Left lobe of liver (tissue), 2 donors: ENCODE measurements at regions not wholly inside any gene's neighbourhood (a gene's known extent, or its start where the extent isn't known, plus 50 kb on each side); places are given as distances from the start of the nearest gene placed in this dataset.
A peak's percentile ranks its signal among the peaks of the same experiment; 100 is the strongest.

ENCODE experiments used
- ATAC-seq: fragments of 200-7000 bp; cut with Tn5 transposase; one replicate; pipeline ENCODE4 v1.9.1; 2020; ENCODE audit warnings: mild to moderate bottlenecking, moderate library complexity
- DNase-seq: peaks from one replicate; pipeline ENCODE4 v3.0.0-alpha.2; 2020; ENCODE audit warnings: low spot score
- donor health status: DM: no; HTN: no; CAD: no; lungs with moderate emphysema.
- donor health status: DM: no; HTN: yes; CAD: no.

DNA sequence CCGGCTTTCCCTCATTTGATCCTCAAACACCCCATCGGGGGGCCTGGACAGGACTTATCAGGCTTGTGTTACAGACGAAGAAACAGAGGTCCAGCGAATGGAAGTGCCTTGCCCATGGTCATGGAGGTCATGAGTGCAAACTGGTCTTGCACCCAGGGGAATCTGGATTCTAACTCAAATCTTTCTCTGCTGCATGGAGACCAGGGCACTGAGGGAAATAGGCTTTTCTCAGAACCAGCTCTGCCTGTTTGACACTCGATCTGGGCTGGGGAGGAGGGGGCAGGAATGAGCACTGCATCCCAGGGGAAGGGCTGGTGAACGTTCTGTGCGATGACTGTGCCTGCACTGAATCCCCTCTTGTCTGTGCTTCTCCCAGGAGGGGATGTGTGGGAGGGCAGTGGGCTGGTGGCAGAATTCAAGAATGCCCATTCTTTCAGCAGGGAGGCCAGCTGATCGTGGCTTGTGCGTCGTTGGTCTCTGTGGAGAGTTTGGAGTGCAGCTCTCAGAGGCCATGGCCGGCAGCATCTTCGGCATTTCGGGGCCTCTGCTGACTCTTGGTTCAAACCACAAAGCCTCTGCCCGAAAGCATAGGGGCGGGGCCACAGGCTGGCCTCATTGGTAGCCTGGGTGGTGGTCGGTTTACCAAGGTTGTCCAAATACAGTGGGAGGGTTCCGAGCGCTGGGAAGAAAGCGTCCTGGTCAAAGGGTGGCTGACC, 171.6 kb downstream of the DDX1 start:
- DNase-seq (peak; percentile 35), ATAC-seq (no peak)

DNA sequence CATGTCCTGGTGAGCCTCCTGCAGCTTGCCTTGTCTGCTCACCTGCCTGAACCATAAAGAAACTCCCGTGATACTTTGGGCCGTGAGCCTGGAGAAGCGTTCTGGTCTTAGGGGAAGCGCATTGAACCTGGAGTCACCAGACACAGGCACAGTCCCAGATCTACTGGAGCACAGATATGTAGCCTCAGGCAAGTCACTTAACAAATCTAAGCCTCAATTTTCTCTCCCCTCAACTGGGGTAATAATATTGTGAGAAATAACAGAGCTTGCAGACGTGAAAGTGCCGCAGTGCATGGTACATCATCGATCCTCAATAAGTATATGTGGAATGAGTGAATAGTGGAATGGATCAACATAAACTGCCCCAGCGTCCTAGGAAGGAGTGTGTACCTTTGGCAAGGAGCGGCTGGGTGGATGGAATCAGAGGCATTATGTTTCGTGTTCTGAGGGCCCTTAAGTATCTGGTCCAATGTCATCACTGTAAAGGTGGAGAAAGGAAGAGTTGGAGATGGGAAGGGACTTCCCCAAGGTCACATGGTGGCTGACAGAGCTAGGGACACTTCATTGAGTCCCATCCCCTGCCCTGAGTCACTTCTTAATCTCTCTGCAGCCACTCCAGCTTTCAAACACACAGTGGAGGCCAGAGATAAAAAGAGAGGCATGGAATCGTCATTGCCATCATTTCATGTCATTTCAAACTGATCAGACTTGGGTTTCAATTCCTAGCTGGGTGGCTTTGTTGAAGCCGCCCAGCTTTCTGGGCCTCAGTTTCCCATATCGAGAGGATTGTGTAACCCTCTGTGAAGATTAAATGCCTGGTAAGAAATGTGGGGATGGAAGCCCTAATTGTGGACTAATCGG, 172.4 kb downstream of the DDX1 start:
- DNase-seq (no peak), ATAC-seq (no peak)

DNA sequence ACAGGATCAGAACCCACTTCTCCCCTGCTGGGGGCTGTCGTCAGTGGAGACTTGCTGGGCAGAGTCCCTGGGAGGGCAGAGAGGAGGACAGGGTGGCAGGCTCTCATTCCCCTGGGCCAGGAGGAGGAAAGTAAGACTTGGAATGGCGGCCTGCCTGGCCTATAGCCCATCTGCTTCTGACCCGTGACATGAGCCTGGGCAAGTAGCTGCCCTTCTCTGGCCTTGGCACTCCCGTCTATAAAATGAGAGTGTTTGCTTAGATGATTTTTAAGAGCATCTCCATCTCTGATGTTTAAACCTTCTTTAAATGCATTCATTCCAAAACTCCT, 173.0 kb downstream of the DDX1 start:
- DNase-seq = peak; percentile 44
- ATAC-seq = no peak

DNA sequence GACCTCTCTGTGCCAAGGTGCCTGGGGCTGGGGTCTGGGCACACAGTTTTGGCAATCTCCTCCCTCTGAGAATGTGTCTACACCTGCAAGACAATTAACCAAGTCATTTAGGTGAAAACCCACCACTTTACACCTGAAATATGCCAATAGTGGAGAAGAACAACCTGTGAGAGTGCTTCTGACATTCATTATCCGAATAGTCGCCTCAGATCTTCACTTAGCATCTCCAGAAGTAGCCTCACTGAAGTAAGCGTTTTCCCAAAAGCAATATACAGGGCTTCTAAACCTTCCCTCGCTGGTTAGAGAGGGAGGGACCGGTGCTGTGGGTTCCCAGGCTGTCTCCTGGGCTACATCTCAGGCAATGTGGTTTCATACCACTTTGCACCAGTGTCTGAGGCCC, 173.5 kb downstream of the DDX1 start:
- DNase-seq = peak; percentile 22
- ATAC-seq = no peak

DNA sequence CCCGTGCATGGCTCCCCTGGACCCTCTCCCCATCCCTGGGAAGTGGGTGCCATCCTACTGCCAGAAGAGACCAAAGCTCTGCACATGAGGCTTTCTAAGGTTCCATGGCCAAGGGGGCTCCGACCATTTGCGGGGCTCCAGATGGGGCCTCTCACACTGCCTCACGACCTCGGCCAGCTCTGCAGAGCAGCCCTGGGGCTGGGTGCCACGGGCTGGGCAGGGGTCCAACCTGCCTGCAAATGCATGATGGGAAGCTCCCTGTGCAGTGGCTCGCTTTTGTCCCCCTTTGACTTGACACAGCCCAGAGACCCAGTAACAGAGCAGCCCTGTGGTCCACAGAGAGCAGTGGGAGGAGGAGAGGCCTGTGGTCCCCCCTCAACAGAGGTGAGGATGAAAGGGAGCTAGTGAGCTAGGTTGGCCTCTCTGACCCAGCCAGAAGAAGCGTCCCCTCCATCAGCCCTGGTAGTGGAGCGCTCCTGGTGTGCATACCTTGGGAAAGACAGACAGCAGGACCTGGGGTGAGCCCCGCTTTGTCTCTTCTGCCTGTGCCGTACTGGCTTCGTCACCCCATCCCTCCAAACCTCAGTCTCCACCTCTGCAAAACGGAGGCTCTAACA, 174.1 kb downstream of the DDX1 start:
- DNase-seq = peak; percentile 50
- peak; percentile 43 for ATAC-seq

DNA sequence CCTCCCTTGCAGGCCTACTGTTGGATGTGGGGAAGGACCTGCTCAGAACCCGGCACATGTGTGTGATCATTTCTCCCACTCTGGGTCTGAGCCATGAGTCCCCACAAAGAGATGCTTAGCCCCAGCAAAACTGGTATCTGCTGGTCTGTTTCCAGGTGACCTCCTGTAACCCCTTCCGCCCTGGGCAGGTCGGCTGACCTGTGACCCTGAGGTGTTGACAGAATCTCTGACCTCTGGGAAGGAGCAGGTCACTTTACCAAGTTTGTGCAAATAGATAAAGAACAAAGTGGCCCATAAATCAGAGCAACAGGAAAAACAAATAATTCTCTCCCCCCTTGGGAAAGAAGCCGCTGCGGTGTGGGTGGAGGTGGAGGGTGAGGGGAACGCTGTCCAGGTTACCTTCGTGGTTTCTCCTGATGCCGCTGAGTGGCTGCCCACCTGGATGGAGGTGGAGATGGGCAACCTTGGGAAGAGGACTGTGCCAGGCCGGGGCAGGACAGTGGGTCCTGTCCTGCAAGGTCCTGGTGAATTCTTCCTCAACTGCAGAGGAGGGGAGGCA, 174.0 kb upstream of the MYCN start:
- DNase-seq (peak; percentile 88), ATAC-seq (peak; percentile 85)

DNA sequence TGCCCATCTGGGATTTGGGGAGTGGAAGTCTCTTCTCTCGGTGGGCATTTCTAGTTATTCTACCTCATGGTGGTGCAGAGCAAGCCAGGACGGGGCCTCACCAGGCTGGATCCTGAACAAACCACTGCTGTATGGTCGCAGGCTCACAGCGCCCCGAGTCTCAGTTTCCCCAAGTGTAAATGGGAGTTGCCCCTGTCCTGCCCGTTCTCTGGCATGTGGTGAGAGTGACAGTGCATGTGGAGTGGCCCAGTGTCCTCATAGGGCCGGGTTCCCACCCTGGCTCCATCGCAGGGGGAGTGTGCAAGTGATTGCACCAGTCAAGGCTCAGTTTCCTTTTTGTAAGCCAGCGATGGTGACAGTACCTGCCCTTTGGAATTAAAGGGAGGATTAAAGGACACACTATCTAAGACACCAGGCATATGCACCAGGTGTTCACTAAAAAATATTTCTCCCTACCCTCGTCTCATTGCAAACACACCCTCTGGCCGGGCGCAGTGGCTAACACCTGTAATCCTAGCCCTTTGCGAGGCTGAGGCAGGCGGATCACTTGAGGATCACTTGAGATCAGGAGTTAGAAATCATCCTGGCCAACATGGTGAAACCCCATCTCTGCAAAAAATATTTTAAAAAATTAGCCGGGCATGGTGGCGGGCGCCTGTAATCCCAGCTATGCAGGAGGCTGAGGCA, 173.3 kb upstream of the MYCN start:
- no peak for DNase-seq
- peak; percentile 13 for ATAC-seq

DNA sequence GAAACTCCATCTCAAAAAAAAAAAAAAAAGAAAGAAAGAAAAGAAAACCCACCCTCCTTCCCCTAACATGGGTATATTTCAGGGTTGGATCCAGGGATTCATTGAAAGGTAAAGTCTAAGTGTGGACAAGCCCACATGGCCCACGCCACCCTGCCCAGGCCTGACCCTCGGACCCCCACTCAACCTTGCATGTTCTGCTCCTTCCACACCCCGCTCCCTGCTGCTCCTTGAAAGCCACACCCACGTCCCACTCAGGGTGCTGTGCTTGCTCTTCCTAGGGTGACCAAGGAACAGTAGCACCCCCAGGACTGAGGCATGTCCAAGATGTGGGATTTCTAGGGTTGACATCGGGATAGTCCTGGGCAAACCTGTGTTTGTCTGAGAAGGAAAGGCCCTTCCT, 172.7 kb upstream of the MYCN start:
- ATAC-seq (no peak), DNase-seq (no peak)

DNA sequence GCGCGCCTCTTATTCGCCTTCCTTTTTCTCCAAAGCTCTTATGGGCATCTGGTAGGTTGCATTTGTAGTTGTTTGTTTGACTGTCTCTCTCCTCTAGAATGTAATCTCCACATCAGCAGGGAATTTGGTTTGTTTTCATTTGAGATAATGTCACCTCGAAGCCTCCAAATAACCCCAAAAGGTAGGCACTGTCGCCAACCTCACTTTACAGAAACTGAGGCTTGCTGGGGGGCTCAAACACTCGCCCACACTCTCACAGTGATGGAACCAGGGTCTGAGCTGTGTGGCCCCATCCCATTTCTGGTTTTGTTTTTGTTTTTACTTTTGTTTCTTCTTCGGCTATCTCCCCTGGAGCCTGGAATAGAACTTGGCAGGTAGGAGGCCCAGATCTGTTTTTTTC, 172.2 kb upstream of the MYCN start:
- DNase-seq (no peak), ATAC-seq (no peak)

DNA sequence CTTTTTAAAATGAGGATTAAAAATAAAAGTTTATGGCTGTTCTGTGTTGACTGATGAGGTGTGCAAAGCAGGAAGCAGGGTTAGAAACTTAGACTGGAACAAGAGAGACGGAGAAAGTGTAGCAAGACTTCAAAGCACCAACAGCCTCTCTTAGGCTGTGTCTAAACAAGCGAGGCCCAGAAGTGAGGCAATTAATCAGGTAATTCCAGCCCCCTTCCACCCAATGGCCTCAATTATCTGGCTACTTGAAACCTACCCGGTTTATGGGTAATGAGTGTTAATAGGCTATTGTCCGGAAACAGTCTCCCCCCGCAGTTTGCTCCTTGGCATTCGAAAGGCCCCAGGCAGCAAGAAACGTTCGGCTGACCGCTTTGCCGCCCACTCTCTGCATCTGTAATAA, 171.7 kb upstream of the MYCN start:
- ATAC-seq (no peak), DNase-seq (no peak)

DNA sequence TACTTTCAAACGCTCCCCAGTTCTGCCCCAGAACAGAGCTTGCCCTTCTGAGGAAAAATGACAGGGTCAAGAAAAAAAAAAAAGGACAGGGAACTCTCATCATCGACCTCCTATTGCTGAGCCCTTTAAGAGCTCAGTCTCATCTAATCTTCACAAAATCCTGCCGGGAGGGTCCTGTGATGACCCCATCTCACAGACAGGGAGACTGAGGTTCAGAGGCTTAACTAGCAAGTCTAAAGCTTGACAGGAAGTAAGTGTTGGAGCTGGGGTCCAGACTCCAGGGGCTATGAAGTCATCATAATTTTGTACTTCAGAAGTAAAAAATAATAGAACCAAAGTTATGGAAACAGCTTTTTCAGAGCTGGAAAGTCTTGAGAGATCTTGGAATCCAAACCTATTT, 171.1 kb upstream of the MYCN start:
- no peak for ATAC-seq

DNA sequence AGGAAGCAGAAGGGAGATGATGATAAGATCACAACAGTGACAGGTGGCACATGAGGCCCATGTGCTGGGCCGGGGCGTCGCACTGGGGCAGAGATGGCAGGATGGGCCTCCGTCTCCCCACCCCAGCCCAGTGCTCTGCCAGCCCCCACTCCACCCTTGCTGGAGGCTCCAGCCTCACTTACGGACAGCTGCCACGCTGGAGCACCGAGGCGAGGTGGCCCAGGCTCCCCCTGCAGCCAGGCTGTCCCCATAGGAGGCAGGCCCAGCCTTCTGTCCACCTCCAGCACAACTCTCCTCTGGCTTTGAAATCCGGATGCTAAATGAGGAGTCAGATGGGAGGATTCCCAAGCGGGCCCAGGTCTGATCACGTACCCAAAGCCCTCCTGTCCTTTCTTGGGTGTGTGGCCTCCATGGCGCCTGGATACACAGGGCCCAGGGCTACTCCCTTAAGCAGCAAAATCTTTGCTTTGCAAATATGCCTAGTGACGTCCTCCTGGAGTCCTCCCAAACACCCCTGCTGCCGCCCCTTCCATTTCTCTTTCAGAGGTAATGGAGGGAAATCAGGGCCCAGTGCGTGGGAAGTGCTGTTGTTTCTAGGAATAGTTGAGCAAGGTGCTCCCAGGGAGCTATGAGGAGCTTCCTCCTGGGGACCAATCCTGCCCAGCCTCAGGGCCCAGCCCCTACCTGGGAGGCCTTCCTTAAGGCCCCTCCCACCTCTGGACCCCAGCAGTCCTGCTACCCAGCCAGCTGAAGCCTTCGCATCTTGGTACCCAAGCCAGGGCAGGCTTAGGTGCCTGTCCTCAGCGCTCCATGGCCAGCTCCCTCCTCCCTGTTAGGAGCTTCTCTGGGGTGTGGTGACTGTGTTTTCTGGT, 170.4 kb upstream of the MYCN start:
- ATAC-seq = no peak
- no peak for DNase-seq

More for the DNA sequence above, 171.1 kb upstream of the MYCN start:
- DNase-seq = no peak

DNA sequence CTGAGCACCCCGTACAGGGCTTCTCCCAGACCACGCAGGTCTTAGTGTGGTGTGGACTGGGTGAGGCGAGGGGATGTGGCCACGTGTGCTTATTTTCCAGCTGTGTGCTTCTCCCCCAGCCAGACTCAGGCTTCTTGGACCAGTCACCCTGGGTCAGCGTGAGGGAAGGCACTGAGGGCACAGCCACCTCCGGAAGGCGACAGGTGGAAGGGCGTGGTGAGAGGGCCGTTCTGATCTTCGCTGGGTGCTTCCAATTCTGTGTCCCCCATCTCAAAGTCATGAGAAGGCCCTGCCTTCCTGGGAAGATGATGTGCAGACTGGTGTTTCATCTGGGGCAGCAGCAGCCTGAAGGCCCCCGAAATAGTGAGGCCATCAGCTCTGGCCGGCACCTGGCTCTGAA, 169.7 kb upstream of the MYCN start:
- no peak for DNase-seq
- ATAC-seq = no peak

DNA sequence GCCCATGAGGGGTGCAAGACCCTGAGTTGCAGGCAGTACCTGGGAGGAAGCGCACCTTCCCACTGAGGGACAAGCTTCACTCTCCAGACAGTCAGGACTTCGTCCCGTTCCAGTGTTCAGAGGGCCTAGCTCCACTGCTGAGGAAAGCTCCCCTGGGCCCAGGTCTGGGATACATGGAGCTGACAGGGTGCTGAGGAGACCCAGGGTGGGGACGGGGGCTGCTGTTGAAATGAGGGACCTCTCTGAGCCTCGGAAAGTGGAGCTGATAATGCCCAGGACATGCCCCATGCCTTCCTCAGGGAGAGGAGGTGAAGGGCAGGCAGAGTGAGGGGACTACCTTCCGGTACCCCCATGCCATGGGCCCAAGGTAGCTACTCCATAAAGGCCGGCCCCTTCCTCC, 169.2 kb upstream of the MYCN start:
- ATAC-seq = no peak
- no peak for DNase-seq

DNA sequence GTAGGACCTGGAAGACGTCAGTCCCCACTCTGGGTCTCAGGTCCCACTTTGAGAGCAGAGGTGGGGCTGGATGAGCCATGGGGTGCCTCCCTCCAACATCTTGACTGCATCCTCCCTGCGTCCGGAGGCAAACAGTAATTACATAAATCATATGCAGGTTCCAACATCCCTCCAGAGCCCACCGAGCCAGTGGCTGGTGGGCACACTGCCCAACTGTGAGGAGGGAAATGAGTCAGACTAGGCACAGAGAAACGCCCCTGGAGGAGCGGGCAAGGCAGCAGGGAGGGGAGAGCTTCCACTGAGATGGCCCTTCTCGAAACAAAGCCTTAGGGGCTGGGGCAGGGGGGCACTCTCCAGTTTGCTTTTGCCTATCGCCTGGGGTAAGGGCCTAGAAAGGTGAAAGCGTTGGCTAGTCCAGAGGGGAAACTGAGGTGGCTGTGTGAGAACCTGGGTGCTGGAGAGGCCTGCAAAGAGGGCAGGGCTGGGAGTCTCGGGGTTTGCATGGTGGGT, 168.2 kb upstream of the MYCN start:
- DNase-seq (no peak), ATAC-seq (no peak)

DNA sequence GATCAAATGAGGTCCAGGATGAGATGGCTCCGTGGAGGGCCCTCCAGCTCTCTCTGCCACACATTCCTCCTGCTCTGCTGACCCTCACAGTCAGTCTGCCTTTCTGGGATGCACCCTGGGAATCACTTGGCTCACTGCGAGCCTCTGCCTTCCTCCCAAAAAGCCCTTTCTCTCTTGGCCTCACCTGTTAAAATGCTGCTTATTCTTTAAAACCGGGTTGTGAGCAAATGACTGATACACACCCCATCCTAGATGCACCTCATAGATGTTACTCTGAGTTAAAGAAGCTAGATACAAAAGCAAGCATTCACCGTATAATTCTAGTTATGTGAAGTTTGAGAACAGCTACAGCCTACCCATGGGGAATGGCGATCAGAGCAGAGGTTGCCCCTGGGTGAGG, 167.7 kb upstream of the MYCN start:
- ATAC-seq (no peak), DNase-seq (no peak)

DNA sequence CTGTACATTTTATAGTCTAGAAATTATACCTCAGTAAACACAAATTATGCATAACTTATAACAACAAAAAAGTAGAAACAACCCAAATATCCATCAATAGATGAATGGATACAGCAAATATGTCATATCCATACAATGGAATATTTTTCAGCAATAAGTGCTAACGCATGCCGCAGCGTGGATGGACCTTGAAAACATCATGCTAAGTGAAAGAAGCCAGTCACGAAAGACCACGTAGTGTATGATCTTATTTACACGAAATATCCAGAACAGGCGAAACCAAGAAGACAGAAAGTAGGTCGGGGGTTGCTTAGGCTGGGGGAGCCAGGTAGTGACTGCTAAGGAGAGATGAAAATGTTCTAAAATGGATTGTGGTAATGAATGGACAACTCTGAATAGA, 167.1 kb upstream of the MYCN start:
- DNase-seq (no peak), ATAC-seq (no peak)

DNA sequence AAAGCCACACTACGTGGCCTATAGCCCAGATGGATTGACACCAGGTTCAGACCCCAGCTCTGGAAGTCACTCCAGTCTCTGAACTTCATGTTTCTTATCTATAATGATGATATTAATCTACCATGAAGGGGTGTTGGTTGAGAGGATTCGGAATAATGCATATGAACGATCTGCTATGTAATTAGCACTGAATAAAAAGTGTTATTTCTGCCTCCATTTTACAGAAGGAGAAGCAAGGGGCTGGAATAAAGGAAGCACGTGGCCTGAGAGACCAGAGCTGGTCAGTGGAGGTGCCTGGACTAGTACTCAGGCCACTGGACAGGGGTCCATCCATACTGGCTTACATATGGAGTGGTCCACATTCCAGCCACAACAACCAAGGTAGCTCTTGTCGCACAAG, 166.5 kb upstream of the MYCN start:
- DNase-seq = no peak
- no peak for ATAC-seq

DNA sequence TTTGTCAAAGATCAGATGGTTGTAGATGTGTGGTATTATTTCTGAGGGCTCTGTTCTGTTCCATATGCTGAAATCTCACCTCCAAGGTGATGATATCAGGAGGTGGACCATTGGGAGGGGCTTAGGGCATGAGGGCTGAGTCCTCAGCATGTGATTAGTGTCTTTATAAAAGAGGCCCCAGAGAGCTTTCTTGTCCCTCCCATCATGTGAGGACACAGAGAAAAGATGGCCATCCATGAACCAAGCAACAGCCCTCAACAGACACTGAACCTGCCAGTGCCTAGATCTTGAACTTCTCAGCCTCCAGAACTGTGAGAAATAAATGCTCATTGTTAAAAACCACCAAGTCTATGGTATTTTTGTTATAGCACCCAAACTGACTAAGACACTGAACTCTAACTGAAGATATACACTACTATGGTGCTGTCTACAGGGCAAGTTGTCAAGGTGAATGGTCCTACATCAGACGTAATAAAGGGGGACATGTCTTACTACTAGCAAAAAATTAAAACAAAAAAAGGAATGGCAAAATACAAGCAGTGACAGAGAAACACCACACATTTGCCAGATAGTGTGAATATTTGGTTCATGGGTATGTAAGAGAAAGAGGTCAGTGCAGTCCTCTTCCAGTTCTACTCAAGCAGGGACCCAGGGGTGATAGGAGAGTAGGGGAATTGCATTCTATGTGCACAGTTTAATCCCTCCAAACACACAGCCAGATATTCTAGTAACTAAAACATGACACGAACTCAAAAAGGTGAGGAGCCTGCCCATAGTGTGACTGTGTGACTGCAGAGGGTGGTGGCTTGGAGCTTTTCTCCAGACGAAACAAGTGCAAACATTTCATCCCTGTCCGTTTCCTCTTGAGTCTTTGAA, 164.4 kb upstream of the MYCN start:
- no peak for ATAC-seq

More for the DNA sequence above, 164.4 kb upstream of the MYCN start:
- no peak for DNase-seq
